ENCODE measurements at regions not wholly inside any gene's neighbourhood (a gene's known extent, or its start where the extent isn't known, plus 50 kb on each side); places are given as distances from the start of the nearest gene placed in this dataset.

GRCh38 chr5:159424123-159424522 is 93.8 kb upstream of the IL12B start:
- ATAC-seq (ENCODE audit: low read depth), result no peak
- Histone ChIP-seq H3K27ac (ENCODE audit: poor library complexity, severe bottlenecking) (no peak overlapping the region), H3K4me1 (ENCODE audit: insufficient read depth, poor library complexity, severe bottlenecking) (no peaks in the 10 kb centered on the region), H3K36me3 (ENCODE audit: low read depth) (no peaks in the 10 kb centered on the region), H3K27me3 (ENCODE audit: insufficient read depth, poor library complexity, severe bottlenecking) (no peaks in the 10 kb centered on the region), H3K9me3 (ENCODE audit: severe bottlenecking) (no peaks in the 10 kb centered on the region), H3K4me3 (ENCODE audit: severe bottlenecking) (no peak overlapping the region)
- TF ChIP-seq, protein P1, sequence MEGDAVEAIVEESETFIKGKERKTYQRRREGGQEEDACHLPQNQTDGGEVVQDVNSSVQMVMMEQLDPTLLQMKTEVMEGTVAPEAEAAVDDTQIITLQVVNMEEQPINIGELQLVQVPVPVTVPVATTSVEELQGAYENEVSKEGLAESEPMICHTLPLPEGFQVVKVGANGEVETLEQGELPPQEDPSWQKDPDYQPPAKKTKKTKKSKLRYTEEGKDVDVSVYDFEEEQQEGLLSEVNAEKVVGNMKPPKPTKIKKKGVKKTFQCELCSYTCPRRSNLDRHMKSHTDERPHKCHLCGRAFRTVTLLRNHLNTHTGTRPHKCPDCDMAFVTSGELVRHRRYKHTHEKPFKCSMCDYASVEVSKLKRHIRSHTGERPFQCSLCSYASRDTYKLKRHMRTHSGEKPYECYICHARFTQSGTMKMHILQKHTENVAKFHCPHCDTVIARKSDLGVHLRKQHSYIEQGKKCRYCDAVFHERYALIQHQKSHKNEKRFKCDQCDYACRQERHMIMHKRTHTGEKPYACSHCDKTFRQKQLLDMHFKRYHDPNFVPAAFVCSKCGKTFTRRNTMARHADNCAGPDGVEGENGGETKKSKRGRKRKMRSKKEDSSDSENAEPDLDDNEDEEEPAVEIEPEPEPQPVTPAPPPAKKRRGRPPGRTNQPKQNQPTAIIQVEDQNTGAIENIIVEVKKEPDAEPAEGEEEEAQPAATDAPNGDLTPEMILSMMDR (IDR thresholded peaks at IDR 0.05; ENCODE audit: poor library complexity, severe bottlenecking), result no peak
- DNase-seq (ENCODE audit: low spot score), result no peak

GRCh38 chr5:159426694-159427093 is 96.4 kb upstream of the IL12B start:
- Histone ChIP-seq H3K4me1 (ENCODE audit: insufficient read depth, poor library complexity, severe bottlenecking) (no peaks in the 10 kb centered on the region), H3K36me3 (ENCODE audit: low read depth) (no peaks in the 10 kb centered on the region), H3K27me3 (ENCODE audit: insufficient read depth, poor library complexity, severe bottlenecking) (no peaks in the 10 kb centered on the region), H3K9me3 (ENCODE audit: severe bottlenecking) (no peaks in the 10 kb centered on the region), H3K4me3 (ENCODE audit: severe bottlenecking) (no peak overlapping the region), H3K27ac (ENCODE audit: poor library complexity, severe bottlenecking) (no peak overlapping the region)
- no peak for ATAC-seq (ENCODE audit: low read depth)
- TF ChIP-seq, protein P1 (IDR thresholded peaks at IDR 0.05; ENCODE audit: poor library complexity, severe bottlenecking), result no peak
- no peak for DNase-seq (ENCODE audit: low spot score)

- Histone ChIP-seq H3K36me3 (ENCODE audit: low read depth) (no peaks in the 10 kb centered on the region), H3K27me3 (ENCODE audit: insufficient read depth, poor library complexity, severe bottlenecking) (no peaks in the 10 kb centered on the region), H3K9me3 (ENCODE audit: severe bottlenecking) (no peaks in the 10 kb centered on the region), H3K27ac (ENCODE audit: poor library complexity, severe bottlenecking) (no peak overlapping the region), H3K4me3 (ENCODE audit: severe bottlenecking) (no peak overlapping the region), H3K4me1 (ENCODE audit: insufficient read depth, poor library complexity, severe bottlenecking) (no peaks in the 10 kb centered on the region)
- TF ChIP-seq, protein P1 (IDR thresholded peaks at IDR 0.05; ENCODE audit: poor library complexity, severe bottlenecking), result no peak
- DNase-seq (ENCODE audit: low spot score), result no peak
- ATAC-seq (ENCODE audit: low read depth), result no peak
Measured at GRCh38 chr5:159427180-159428012, 97.1 kb upstream of the IL12B start.

DNA sequence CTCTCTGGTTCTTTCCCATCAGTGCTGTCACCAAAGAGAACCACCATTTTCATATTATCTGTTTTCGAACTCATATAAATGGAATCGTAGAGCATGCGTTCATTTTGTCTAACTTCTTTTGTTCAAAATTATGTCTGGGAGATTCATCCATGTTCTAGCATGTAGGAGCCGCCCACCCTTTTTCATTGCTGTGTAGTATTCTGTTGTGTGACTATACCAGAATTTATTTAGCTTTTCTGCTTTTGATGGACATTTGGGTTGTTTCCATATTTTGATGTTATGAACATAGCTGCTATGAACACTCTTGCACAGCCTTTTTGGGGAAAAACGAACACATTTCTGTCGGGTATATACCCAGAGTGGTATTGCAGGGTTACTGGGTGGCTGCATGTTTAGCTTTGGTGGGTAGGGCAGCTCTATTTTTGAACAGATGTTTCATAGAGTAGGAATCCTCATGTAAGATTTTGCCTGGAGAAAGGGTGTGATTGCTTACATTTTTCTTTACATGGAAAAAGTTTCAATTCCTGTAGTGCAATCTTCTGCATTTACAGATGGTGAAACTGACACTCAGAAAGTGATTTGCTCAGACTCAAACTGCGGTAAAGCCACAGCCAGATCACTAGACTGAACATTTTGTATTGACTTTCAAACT is 100.2 kb upstream of the IL12B start:
- H3K4me3 ChIP-seq (ENCODE audit: severe bottlenecking), result no peak overlapping the region
- TF ChIP-seq, protein P1 (IDR thresholded peaks at IDR 0.05; ENCODE audit: poor library complexity, severe bottlenecking), result no peak
- no peaks in the 10 kb centered on the region for H3K9me3 ChIP-seq (ENCODE audit: severe bottlenecking)
- H3K27me3 ChIP-seq (ENCODE audit: insufficient read depth, poor library complexity, severe bottlenecking), result no peaks in the 10 kb centered on the region
- H3K27ac ChIP-seq (ENCODE audit: poor library complexity, severe bottlenecking), result no peak overlapping the region
- no peaks in the 10 kb centered on the region for H3K4me1 ChIP-seq (ENCODE audit: insufficient read depth, poor library complexity, severe bottlenecking)
- ATAC-seq (ENCODE audit: low read depth) (no peak), DNase-seq (ENCODE audit: low spot score) (no peak)
- H3K36me3 ChIP-seq (ENCODE audit: low read depth), result no peaks in the 10 kb centered on the region

DNA sequence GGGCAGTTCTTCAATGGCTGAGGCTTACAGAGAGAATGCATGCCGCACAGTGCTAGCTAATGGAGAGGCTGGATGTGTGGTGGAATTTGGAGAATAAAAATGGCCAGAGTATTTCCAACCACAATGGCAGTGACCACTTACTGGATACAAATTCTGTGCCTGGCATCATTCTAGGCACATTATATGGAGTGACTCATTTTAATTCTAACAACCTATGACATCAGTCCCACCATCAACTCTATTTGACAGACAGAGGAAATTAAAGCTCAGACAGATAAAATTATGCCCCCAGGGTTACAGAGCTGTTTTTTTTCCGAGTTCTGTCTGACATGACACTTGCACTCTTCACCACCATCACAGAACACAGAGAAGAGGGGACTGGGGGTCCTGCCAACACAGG is 105.6 kb upstream of the IL12B start:
- Histone ChIP-seq H3K36me3 (ENCODE audit: low read depth) (no peaks in the 10 kb centered on the region), H3K4me1 (ENCODE audit: insufficient read depth, poor library complexity, severe bottlenecking) (no peaks in the 10 kb centered on the region), H3K9me3 (ENCODE audit: severe bottlenecking) (no peaks in the 10 kb centered on the region), H3K4me3 (ENCODE audit: severe bottlenecking) (no peak overlapping the region), H3K27me3 (ENCODE audit: insufficient read depth, poor library complexity, severe bottlenecking) (no peaks in the 10 kb centered on the region), H3K27ac (ENCODE audit: poor library complexity, severe bottlenecking) (no peak overlapping the region)
- TF ChIP-seq, protein P1 (IDR thresholded peaks at IDR 0.05; ENCODE audit: poor library complexity, severe bottlenecking), result no peak
- DNase-seq (ENCODE audit: low spot score) (no peak), ATAC-seq (ENCODE audit: low read depth) (no peak)
